OCI-LY3 (cell line): ENCODE measurements at regions not wholly inside any gene's neighbourhood (a gene's known extent, or its start where the extent isn't known, plus 50 kb on each side); places are given as distances from the start of the nearest gene placed in this dataset.
"Not testable (repeated sequence)": the region's sequence is repeated elsewhere in the genome, so short reads cannot be mapped to it uniquely, and the experiment has no call there.

ENCODE experiments used
- H2AFZ ChIP-seq: fragments of 200-600, 300-600 bp; shearing (Covaris generic); 2 replicates; pipeline ENCODE4 v1.6.0; 2014; ENCODE audit warnings: antibody characterized with exemption, low read depth, low read length
- H3K27ac ChIP-seq: fragments of 200-600, 300-600 bp; sonication (generic); 2 replicates; pipeline ENCODE4 v1.5.1; 2014; ENCODE audit warnings: mild to moderate bottlenecking, low read length, moderate library complexity, mixed read lengths
- H3K27me3 ChIP-seq: fragments of 200-600, 300-600 bp; sonication (generic); 2 replicates; pipeline ENCODE4 v1.6.1; 2014; ENCODE audit warnings: low read depth, low read length, mixed read lengths
- H3K36me3 ChIP-seq: fragments of 200-600, 300-600 bp; sonication (generic); replicated peaks from 2 replicates; pipeline ENCODE3; 2014; ENCODE audit warnings: low read depth, low read length, mixed read lengths
- H3K4me1 ChIP-seq: fragments of 300-600, 200-600 bp; sonication (generic); 2 replicates; pipeline ENCODE4 v1.6.1; 2014; ENCODE audit warnings: low read length, mixed read lengths
- H3K4me2 ChIP-seq: fragments of 200-600, 300-600 bp; sonication (generic); 2 replicates; pipeline ENCODE4 v1.6.1; 2014; ENCODE audit warnings: low read length, mixed read lengths
- H3K4me3 ChIP-seq: fragments of 300-600, 200-600 bp; sonication (generic); 2 replicates; pipeline ENCODE4 v1.5.1; 2014; ENCODE audit warnings: antibody characterized with exemption, mild to moderate bottlenecking, low read length, moderate library complexity
- H3K79me2 ChIP-seq: fragments of 300-600, 200-600 bp; shearing (Covaris generic); 2 replicates; pipeline ENCODE4 v1.6.1; 2014; ENCODE audit warnings: mild to moderate bottlenecking, low read length, mixed read lengths
- H3K9ac ChIP-seq: fragments of 300-600, 200-600 bp; shearing (Covaris generic); 2 replicates; pipeline ENCODE4 v1.6.0; 2014; ENCODE audit warnings: mild to moderate bottlenecking, low read length, moderate library complexity
- H3K9me3 ChIP-seq: fragments of 200-600, 300-600 bp; shearing (Covaris generic); 2 replicates; pipeline ENCODE4 v1.6.1; 2014; ENCODE audit warnings: low read length, mixed read lengths; ENCODE audit not compliant: insufficient read depth
- H4K20me1 ChIP-seq: fragments of 200-600, 300-600 bp; sonication (generic); 2 replicates; pipeline ENCODE4 v1.6.1; 2016; ENCODE audit warnings: low read length, mixed read lengths; ENCODE audit not compliant: insufficient read depth
- EZH2phosphoT487 ChIP-seq: fragments of 200-600 bp; shearing (Covaris generic); IDR thresholded peaks from 2 replicates; pipeline ENCODE4 v1.6.1; 2018; ENCODE audit warnings: antibody characterized with exemption, mixed run types, low read depth
- TF ChIP-seq, protein P1 (sequence below): fragments of 200-600, 300-600 bp; sonication (generic); IDR thresholded peaks from 2 replicates; pipeline ENCODE4 v1.5.1; 2014; ENCODE audit warnings: antibody characterized with exemption, low read length, low read depth

DNA sequence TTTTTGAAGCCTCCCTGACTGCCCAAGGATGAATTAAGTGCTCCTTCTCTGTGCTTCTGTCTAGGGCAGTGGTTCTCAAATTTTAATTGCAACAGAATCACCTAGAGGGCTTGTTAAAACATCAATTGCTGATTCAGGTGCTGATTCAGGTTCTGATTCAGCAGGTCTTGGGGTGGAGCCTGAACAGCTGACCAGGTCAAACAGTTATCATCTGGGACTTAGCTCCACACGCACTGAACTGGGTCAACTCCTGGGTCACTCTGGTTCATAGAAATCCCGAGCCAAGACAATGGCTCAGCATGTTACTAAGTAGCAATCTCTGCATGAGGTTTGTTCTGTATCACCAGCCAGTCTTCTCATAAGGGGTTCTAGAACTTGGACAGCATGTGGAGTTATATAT lies 192.3 kb downstream of the GJA1 start:
- H3K4me1 ChIP-seq: no peaks in the 10 kb centered on the region
- no peaks in the 10 kb centered on the region for H3K27me3 ChIP-seq

DNA sequence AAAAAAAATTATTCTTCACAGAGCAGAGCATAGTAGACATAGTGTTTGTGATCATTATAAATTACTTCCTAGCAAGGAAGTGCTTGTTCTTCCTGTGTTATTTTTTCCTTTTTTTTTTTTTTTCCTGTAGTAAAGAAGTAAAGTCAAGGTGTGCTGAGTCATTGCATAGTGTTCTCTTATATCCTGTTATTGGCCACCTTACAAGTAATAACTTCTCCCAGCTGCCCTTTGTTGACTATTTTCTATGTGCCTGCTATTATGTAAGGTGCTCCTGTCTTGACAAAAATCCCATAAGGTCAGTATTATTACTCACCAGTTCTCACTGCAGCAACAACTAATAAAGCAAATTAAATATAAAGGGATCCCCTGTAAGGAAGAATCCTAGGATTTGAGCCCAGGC lies 195.3 kb downstream of the GJA1 start:
- Histone ChIP-seq H3K4me2 (no peak overlapping the region), H3K9ac (no peak overlapping the region), H4K20me1 (no peaks in the 10 kb centered on the region), H3K27me3 (no peaks in the 10 kb centered on the region), H3K4me3 (no peak overlapping the region), H3K36me3 (no peaks in the 10 kb centered on the region), H3K79me2 (no peaks in the 10 kb centered on the region), H2AFZ (no peak overlapping the region), H3K27ac (no peak overlapping the region), H3K9me3 (no peaks in the 10 kb centered on the region), H3K4me1 (no peaks in the 10 kb centered on the region)
- TF ChIP-seq EZH2phosphoT487: no peak
- TF ChIP-seq, protein P1, sequence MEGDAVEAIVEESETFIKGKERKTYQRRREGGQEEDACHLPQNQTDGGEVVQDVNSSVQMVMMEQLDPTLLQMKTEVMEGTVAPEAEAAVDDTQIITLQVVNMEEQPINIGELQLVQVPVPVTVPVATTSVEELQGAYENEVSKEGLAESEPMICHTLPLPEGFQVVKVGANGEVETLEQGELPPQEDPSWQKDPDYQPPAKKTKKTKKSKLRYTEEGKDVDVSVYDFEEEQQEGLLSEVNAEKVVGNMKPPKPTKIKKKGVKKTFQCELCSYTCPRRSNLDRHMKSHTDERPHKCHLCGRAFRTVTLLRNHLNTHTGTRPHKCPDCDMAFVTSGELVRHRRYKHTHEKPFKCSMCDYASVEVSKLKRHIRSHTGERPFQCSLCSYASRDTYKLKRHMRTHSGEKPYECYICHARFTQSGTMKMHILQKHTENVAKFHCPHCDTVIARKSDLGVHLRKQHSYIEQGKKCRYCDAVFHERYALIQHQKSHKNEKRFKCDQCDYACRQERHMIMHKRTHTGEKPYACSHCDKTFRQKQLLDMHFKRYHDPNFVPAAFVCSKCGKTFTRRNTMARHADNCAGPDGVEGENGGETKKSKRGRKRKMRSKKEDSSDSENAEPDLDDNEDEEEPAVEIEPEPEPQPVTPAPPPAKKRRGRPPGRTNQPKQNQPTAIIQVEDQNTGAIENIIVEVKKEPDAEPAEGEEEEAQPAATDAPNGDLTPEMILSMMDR: no peak

More for the DNA sequence above, 192.3 kb downstream of the GJA1 start:
- H3K27ac ChIP-seq: no peak overlapping the region
- H4K20me1 ChIP-seq: no peaks in the 10 kb centered on the region
- no peaks in the 10 kb centered on the region for H3K79me2 ChIP-seq
- no peak overlapping the region for H3K4me3 ChIP-seq
- H3K36me3 ChIP-seq: no peaks in the 10 kb centered on the region
- H3K9me3 ChIP-seq: no peaks in the 10 kb centered on the region
- H3K9ac ChIP-seq: no peak overlapping the region
- TF ChIP-seq, protein P1: no peak
- no peak for TF ChIP-seq EZH2phosphoT487
- no peak overlapping the region for H3K4me2 ChIP-seq
- no peak overlapping the region for H2AFZ ChIP-seq

DNA sequence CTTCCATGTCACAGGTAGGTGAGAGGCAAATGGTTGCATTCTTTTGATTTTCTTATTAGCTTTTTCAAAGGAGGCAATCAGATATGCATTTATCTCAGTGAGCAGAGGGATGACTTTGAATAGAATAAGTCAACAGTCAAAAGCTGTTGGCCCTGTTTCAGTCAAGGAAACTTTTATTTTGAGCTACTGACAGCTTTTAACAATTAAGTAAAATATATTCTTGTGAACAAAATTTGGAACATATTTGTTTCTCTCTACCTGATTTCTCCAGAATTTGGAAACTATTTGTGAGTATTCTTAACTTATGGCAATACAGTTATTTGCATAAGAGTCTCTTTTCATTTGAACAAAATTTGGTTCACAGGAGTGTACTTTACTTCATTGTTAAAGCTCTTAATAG lies 196.3 kb downstream of the GJA1 start:
- H3K9ac ChIP-seq, H3K36me3 ChIP-seq, H3K79me2 ChIP-seq, H2AFZ ChIP-seq, H4K20me1 ChIP-seq, H3K27ac ChIP-seq, H3K4me2 ChIP-seq, H3K4me1 ChIP-seq, H3K4me3 ChIP-seq, H3K27me3 ChIP-seq, H3K9me3 ChIP-seq: not testable (repeated sequence)

DNA sequence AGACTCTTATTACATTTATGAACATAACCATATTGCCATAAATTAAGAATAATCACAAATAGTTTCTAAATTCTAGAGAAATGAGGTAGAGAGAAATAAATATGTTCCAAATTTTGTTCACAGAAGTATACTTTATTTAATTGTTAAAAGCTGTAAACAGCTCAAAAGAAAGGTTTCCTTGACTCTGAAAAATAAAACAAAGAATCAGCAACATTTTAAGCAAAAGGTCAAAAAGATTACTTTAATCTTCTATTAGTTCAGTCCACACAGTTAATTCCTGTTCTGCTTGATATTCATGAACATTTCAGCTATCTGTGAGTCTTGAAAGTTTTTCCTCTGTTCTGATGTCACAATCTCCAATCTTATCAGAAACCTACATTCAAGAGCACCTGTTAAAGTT lies 197.9 kb downstream of the GJA1 start:
- Histone ChIP-seq H3K9ac (no peak overlapping the region), H3K27me3 (no peaks in the 10 kb centered on the region), H2AFZ (no peak overlapping the region), H3K27ac (no peak overlapping the region), H3K36me3 (no peaks in the 10 kb centered on the region), H3K79me2 (no peaks in the 10 kb centered on the region), H4K20me1 (no peaks in the 10 kb centered on the region), H3K4me3 (no peak overlapping the region), H3K4me1 (no peaks in the 10 kb centered on the region), H3K4me2 (no peak overlapping the region), H3K9me3 (no peaks in the 10 kb centered on the region)
- TF ChIP-seq, protein P1: no peak
- TF ChIP-seq EZH2phosphoT487: no peak

DNA sequence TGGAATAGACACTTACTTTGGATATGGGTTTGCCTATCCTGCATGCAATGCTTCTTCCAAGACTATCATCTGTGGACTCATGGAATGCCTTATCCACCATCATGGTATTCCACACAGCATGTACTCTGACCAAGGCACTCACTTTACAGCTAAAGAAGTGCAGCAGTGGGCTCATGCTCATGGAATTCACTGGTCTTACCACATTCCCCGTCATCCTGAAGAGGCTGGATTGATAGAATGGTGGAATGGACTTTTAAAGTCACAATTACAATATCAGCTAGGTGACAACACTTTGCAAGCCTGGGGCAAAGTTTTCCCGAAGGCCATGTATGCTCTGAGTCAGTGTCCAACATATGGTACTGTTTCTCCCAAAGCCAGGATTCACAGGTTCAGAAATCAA lies 199.1 kb downstream of the GJA1 start:
- H3K4me3 ChIP-seq, H3K9ac ChIP-seq, H3K9me3 ChIP-seq, H3K27me3 ChIP-seq, H3K36me3 ChIP-seq, H4K20me1 ChIP-seq, H3K4me1 ChIP-seq, H3K27ac ChIP-seq, H3K4me2 ChIP-seq, H2AFZ ChIP-seq, H3K79me2 ChIP-seq: not testable (repeated sequence)
